HepG2 (cell line): ENCODE measurements at regions not wholly inside any gene's neighbourhood (a gene's known extent, or its start where the extent isn't known, plus 50 kb on each side); places are given as distances from the start of the nearest gene placed in this dataset.

Experiments
- ATAC-seq: fragments of 200-7000 bp; cut with Tn5 transposase; 3 replicates; pipeline ENCODE4 v1.9.1; 2020; ENCODE audit warnings: mild to moderate bottlenecking, moderate library complexity
- BruUV-seq: library from RNA; stranded (reverse); fragments of 400-500 nt; replicated peaks from 2 replicates; lab custom pipeline; 2021; lab: Mats Ljungman, UMichigan
- CTCF ChIA-PET: fragments of 300-600 bp; formaldehyde crosslinking; extraction: SDS; loops from one replicate; lab custom pipeline; 2021; ENCODE audit warnings: low total read pairs, inconsistent platforms, low intra/inter-chr PET ratio; lab: Yijun Ruan, JAX
- POLR2A ChIA-PET: fragments of 350-600 bp; sonication (Branson Sonifier 250); formaldehyde crosslinking; loops from one replicate; lab custom pipeline; 2020; ENCODE audit warnings: antibody characterized with exemption, inconsistent platforms; lab: Yijun Ruan, JAX
- DNase-seq: peaks from one replicate; pipeline ENCODE4 v3.0.0-alpha.2; 2015; ENCODE audit warnings: low spot score
- FAIRE-seq: peaks from 3 replicates; lab custom pipeline; 2011; peaks lifted over from hg19 to GRCh38; lab: Jason Lieb, UNC
- H2AFZ ChIP-seq: one replicate; pipeline ENCODE4 v1.6.1; 2011; ENCODE audit warnings: low read length, inconsistent platforms
- H3K27ac ChIP-seq: fragments of 300-600 bp; 3 replicates; pipeline ENCODE4 v1.8.0; 2011; ENCODE audit warnings: mixed run types, mild to moderate bottlenecking, mixed read lengths, low read length, inconsistent platforms; ENCODE audit not compliant: insufficient read depth; ENCODE audit errors: extremely low read length
- H3K27me3 ChIP-seq, 2 experiments: fragments of 200-600 bp in 1 of 2; 2 replicates in 1 of 2; 3 replicates in 1 of 2; pipeline versions ENCODE4 v1.6.0 to v1.8.0; 2011; ENCODE audit warnings: low read length in 2 of 2, mild to moderate bottlenecking in 2 of 2, moderate library complexity in 2 of 2, inconsistent platforms in 1 of 2; ENCODE audit not compliant: insufficient read depth in 2 of 2, control insufficient read depth in 1 of 2
- H3K36me3 ChIP-seq, 2 experiments: fragments of 200-600 bp in 1 of 2; replicated peaks in 1 of 2; 2 replicates in 1 of 2; 3 replicates in 1 of 2; pipeline versions ENCODE4 v1.5.1 to v1.8.0; 2011; ENCODE audit warnings: low read length in 2 of 2, inconsistent platforms in 1 of 2; ENCODE audit not compliant: insufficient read depth in 2 of 2, control insufficient read depth in 1 of 2
- H3K4me1 ChIP-seq: 2 replicates; pipeline ENCODE4 v1.5.1; 2012; ENCODE audit warnings: low read length, inconsistent platforms; ENCODE audit not compliant: insufficient read depth
- H3K4me2 ChIP-seq: 2 replicates; pipeline ENCODE4 v1.6.0; 2011; ENCODE audit warnings: low read depth, low read length, inconsistent platforms
- H3K4me3 ChIP-seq, 3 experiments: fragments of 200-600 bp in 1 of 3; sonication (generic), shearing (Covaris generic) in 1 of 3; replicated peaks in 1 of 3; 2 replicates each; pipeline ENCODE4 v1.5.1; 2011 to 2016; ENCODE audit warnings: low read length in 3 of 3, inconsistent platforms in 2 of 3, low read depth in 2 of 3, mild to moderate bottlenecking in 2 of 3, control low read depth in 1 of 3, mixed read lengths in 1 of 3; ENCODE audit not compliant: insufficient read depth in 1 of 3
- H3K79me2 ChIP-seq: one replicate; pipeline ENCODE4 v1.6.1; 2011; ENCODE audit warnings: low read length, inconsistent platforms; ENCODE audit not compliant: insufficient read depth
- H3K9ac ChIP-seq: 2 replicates; pipeline ENCODE4 v1.6.0; 2011; ENCODE audit warnings: mild to moderate bottlenecking, low read depth, low read length, inconsistent platforms; ENCODE audit not compliant: insufficient read depth
- H3K9me3 ChIP-seq: 2 replicates; pipeline ENCODE4 v1.5.1; 2012; ENCODE audit warnings: mild to moderate bottlenecking, low read length
- H4K20me1 ChIP-seq: 2 replicates; pipeline ENCODE4 v1.6.0; 2011; ENCODE audit warnings: inconsistent platforms, mild to moderate bottlenecking, low read length, moderate library complexity; ENCODE audit not compliant: insufficient read depth
- ETS1 ChIP-seq: sonication (generic); formaldehyde crosslinking; IDR thresholded peaks from 2 replicates; pipeline ENCODE4 v1.4.0; 2020; ENCODE audit warnings: missing genetic modification reagents
- MZF1 ChIP-seq: sonication (generic); formaldehyde crosslinking; IDR thresholded peaks from 2 replicates; pipeline ENCODE4 v1.8.1; 2023; ENCODE audit warnings: mild to moderate bottlenecking, missing genetic modification reagents, borderline replicate concordance
- NBN ChIP-seq: fragments of 450-650 bp; conservative IDR thresholded peaks from 2 replicates; pipeline ENCODE4 v1.6.1; 2017
- TBX3 ChIP-seq: fragments of 450-650 bp; IDR thresholded peaks from 2 replicates; pipeline ENCODE4 v1.6.1; 2017; ENCODE audit warnings: antibody characterized with exemption, mild to moderate bottlenecking, inconsistent platforms, borderline replicate concordance
- ZNF234 ChIP-seq: sonication (generic); formaldehyde crosslinking; conservative IDR thresholded peaks from 2 replicates; pipeline ENCODE4 v1.5.1; 2020; ENCODE audit warnings: mild to moderate bottlenecking, missing genetic modification reagents
- ZNF30 ChIP-seq: sonication (generic); formaldehyde crosslinking; IDR thresholded peaks from 2 replicates; pipeline ENCODE4 v1.5.0; 2020; ENCODE audit warnings: mild to moderate bottlenecking, missing genetic modification reagents
- ZNF446 ChIP-seq: sonication (generic); formaldehyde crosslinking; IDR thresholded peaks from 2 replicates; pipeline ENCODE4 v1.5.0; 2020; ENCODE audit warnings: mild to moderate bottlenecking, missing genetic modification reagents
- WGBS: methylation state at CpG from one replicate; pipeline ENCODE4 v1.1.6; 2017; ENCODE audit warnings: low lambda C conversion rate; 5-methylcytosine and 5-hydroxymethylcytosine counted together
- in situ Hi-C: cut with HindIII; loops from 2 replicates; pipeline ENCODE4 v1.10.0; 2017; ENCODE audit warnings: low pct_unique_long_range_greater_than_20kb; ENCODE audit not compliant: extremely low pct_ligation_motif_present
- intact Hi-C: fragments of 100-400 bp; cut with micrococcal nuclease; formaldehyde crosslinking; loops from one replicate; pipeline ENCODE4 v1.10.0; 2022; ENCODE audit not compliant: unreplicated experiment
- TF ChIP-seq, protein P1 (sequence below): sonication (generic); formaldehyde crosslinking; IDR thresholded peaks from 2 replicates; pipeline ENCODE4 v1.5.0; 2020; ENCODE audit warnings: mild to moderate bottlenecking, missing genetic modification reagents, moderate library complexity
- TF ChIP-seq, protein P2 (sequence below): IDR thresholded peaks from 2 replicates; pipeline ENCODE4 v1.6.1; 2018; ENCODE audit warnings: missing genetic modification reagents
- TF ChIP-seq, protein P3 (sequence below): sonication (generic); formaldehyde crosslinking; IDR thresholded peaks from 2 replicates; pipeline ENCODE4 v1.8.1; 2023; ENCODE audit warnings: mild to moderate bottlenecking, missing genetic modification reagents, borderline replicate concordance

- H4K20me1 ChIP-seq = no peaks in the 10 kb centered on the region
- CTCF ChIA-PET = no interaction called here
- BruUV-seq = no TSS peak
- no peaks in the 10 kb centered on the region for H3K36me3 ChIP-seq
- H3K9me3 ChIP-seq = no peaks in the 10 kb centered on the region
- H3K4me2 ChIP-seq = no peak overlapping the region
- no peaks in the 10 kb centered on the region for H3K79me2 ChIP-seq
- FAIRE-seq (no peak), DNase-seq (no peak), ATAC-seq (no peak)
- no peak for TF ChIP-seq ZNF30 (CRISPR knock-in tag)
- TF ChIP-seq, protein P1, sequence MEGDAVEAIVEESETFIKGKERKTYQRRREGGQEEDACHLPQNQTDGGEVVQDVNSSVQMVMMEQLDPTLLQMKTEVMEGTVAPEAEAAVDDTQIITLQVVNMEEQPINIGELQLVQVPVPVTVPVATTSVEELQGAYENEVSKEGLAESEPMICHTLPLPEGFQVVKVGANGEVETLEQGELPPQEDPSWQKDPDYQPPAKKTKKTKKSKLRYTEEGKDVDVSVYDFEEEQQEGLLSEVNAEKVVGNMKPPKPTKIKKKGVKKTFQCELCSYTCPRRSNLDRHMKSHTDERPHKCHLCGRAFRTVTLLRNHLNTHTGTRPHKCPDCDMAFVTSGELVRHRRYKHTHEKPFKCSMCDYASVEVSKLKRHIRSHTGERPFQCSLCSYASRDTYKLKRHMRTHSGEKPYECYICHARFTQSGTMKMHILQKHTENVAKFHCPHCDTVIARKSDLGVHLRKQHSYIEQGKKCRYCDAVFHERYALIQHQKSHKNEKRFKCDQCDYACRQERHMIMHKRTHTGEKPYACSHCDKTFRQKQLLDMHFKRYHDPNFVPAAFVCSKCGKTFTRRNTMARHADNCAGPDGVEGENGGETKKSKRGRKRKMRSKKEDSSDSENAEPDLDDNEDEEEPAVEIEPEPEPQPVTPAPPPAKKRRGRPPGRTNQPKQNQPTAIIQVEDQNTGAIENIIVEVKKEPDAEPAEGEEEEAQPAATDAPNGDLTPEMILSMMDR (CRISPR knock-in tag) = 0 out of 2 replicates have a peak, but pooled peaks have one; percentile 19
- peaks cover 0 to 5% of the 10 kb centered on the region in 2 experiments; a peak in 2 of 5 replicates for H3K27me3 ChIP-seq
- in situ Hi-C loops = no loop called here
- H3K27ac ChIP-seq = no peak overlapping the region
- no peak overlapping the region for H3K4me3 ChIP-seq
- POLR2A ChIA-PET = no interaction called here
- H2AFZ ChIP-seq = no peak overlapping the region
- H3K4me1 ChIP-seq = no peaks in the 10 kb centered on the region
- 41% methylated on average over 5 of the region's 5 CpGs for WGBS
- H3K9ac ChIP-seq = no peak overlapping the region
- intact Hi-C loops = no loop called here
Measured at GRCh38 chr2:118278046-118278445, 189.8 kb downstream of the INSIG2 start.

- POLR2A ChIA-PET = no interaction called here
- ATAC-seq = no peak
- TF ChIP-seq NBN (no peak), ETS1 (CRISPR knock-in tag) (no peak), ZNF234 (CRISPR knock-in tag) (no peak), TBX3 (no peak), ZNF446 (CRISPR knock-in tag) (no peak), MZF1 (CRISPR knock-in tag) (no peak)
- TF ChIP-seq, protein P2, sequence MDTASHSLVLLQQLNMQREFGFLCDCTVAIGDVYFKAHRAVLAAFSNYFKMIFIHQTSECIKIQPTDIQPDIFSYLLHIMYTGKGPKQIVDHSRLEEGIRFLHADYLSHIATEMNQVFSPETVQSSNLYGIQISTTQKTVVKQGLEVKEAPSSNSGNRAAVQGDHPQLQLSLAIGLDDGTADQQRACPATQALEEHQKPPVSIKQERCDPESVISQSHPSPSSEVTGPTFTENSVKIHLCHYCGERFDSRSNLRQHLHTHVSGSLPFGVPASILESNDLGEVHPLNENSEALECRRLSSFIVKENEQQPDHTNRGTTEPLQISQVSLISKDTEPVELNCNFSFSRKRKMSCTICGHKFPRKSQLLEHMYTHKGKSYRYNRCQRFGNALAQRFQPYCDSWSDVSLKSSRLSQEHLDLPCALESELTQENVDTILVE (CRISPR knock-in tag) = no peak
- TF ChIP-seq, protein P3, sequence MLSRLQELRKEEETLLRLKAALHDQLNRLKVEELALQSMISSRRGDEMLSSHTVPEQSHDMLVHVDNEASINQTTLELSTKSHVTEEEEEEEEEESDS (CRISPR knock-in tag) = no peak
Measured at GRCh38 chr2:118274841-118275510, 186.7 kb downstream of the INSIG2 start.

More at GRCh38 chr2:118274841-118275510, 186.7 kb downstream of the INSIG2 start:
- H3K4me2 ChIP-seq = no peak overlapping the region
- no peak for DNase-seq
- no peak overlapping the region for H3K4me3 ChIP-seq
- no peaks in the 10 kb centered on the region for H3K4me1 ChIP-seq
- no TSS peak for BruUV-seq
- no peaks in the 10 kb centered on the region for H3K79me2 ChIP-seq
- H3K27ac ChIP-seq = no peak overlapping the region
- in situ Hi-C loops = no loop called here
- 31% methylated on average over 4 of the region's 4 CpGs for WGBS
- H3K27me3 ChIP-seq = peaks cover 0 to 5% of the 10 kb centered on the region in 2 experiments; a peak in 3 of 5 replicates
- no peaks in the 10 kb centered on the region for H3K36me3 ChIP-seq
- no peaks in the 10 kb centered on the region for H4K20me1 ChIP-seq
- no peak overlapping the region for H2AFZ ChIP-seq
- H3K9me3 ChIP-seq = no peaks in the 10 kb centered on the region
- FAIRE-seq = no peak
- intact Hi-C loops = no loop called here
- CTCF ChIA-PET = no interaction called here
- no peak overlapping the region for H3K9ac ChIP-seq
